ENCODE measurements at regions not wholly inside any gene's neighbourhood (a gene's known extent, or its start where the extent isn't known, plus 50 kb on each side); places are given as distances from the start of the nearest gene placed in this dataset.

GRCh38 chrX:857376-857775 is 226.8 kb downstream of the SHOX start:
- no peaks in the 10 kb centered on the region for H3K4me1 ChIP-seq (ENCODE audit: insufficient read depth, low read length, poor library complexity, severe bottlenecking)
- no peaks in the 10 kb centered on the region for H4K20me1 ChIP-seq (ENCODE audit: insufficient read depth, low read length, poor library complexity, severe bottlenecking)
- no peak overlapping the region for H3K4me3 ChIP-seq (ENCODE audit: low read length, poor library complexity, severe bottlenecking)
- no peaks in the 10 kb centered on the region for H3K9me2 ChIP-seq (replicated peaks; ENCODE audit: low read depth, low read length)
- no peaks in the 10 kb centered on the region for H3F3A ChIP-seq (ENCODE audit: low read depth)
- no peaks in the 10 kb centered on the region for H3K79me2 ChIP-seq (ENCODE audit: insufficient read depth, low read length)
- no peaks in the 10 kb centered on the region for H3K9me3 ChIP-seq (ENCODE audit: insufficient read depth, low read depth, low read length)
- H3K9ac ChIP-seq (ENCODE audit: low read depth, low read length, poor library complexity, severe bottlenecking) = no peak overlapping the region
- TF ChIP-seq, protein P1, sequence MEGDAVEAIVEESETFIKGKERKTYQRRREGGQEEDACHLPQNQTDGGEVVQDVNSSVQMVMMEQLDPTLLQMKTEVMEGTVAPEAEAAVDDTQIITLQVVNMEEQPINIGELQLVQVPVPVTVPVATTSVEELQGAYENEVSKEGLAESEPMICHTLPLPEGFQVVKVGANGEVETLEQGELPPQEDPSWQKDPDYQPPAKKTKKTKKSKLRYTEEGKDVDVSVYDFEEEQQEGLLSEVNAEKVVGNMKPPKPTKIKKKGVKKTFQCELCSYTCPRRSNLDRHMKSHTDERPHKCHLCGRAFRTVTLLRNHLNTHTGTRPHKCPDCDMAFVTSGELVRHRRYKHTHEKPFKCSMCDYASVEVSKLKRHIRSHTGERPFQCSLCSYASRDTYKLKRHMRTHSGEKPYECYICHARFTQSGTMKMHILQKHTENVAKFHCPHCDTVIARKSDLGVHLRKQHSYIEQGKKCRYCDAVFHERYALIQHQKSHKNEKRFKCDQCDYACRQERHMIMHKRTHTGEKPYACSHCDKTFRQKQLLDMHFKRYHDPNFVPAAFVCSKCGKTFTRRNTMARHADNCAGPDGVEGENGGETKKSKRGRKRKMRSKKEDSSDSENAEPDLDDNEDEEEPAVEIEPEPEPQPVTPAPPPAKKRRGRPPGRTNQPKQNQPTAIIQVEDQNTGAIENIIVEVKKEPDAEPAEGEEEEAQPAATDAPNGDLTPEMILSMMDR (conservative IDR thresholded peaks at IDR 0.05; ENCODE audit: low read length) = no peak
- no peak for TF ChIP-seq EZH2phosphoT487 (IDR thresholded peaks at IDR 0.05; ENCODE audit: borderline replicate concordance)
- H2AFZ ChIP-seq (ENCODE audit: low read length) = no peak overlapping the region
- no peaks in the 10 kb centered on the region for H3K36me3 ChIP-seq (ENCODE audit: insufficient read depth, low read length)
- H3K27me3 ChIP-seq (ENCODE audit: insufficient read depth, low read length, poor library complexity, severe bottlenecking) = no peaks in the 10 kb centered on the region
- no peak overlapping the region for H3K4me2 ChIP-seq (ENCODE audit: low read depth, low read length, poor library complexity, severe bottlenecking)

DNA sequence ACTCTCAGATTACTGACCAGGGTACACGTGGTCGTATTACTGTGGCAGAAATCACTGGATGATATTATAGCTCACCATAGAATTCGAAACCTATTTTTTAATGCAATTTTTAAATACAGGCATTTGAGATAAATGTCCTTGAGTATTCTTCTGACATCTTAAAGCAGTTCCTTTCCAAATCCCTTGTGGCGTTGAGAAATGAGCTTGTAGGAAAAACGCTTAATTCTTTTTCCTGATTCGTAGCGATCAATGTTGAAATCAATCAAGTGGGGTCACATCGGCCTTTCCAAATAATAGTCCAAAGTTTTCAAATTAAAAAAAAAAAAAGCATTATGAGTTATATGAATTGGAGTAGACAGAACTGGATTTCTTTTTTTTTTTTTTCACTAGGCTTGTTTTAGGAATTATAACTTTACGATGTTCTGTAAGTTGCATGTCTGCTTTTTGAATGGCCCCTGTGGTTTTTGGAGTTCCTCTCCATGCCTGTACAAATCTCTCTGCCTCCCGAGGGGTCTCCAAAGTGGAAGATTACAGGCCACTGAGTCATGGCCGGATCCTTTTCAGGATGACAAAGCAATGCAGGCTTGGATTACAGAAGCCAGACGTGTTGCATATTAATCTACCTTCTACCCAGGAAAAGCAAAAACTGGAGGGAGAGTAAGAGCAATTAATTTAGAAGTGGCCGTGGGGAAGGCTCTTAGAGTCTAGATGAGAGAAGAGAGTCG is 226.1 kb downstream of the SHOX start:
- Histone ChIP-seq H3K4me3 (ENCODE audit: low read length, poor library complexity, severe bottlenecking) (no peak overlapping the region), H3K4me1 (ENCODE audit: insufficient read depth, low read length, poor library complexity, severe bottlenecking) (no peaks in the 10 kb centered on the region), H2AFZ (ENCODE audit: low read length) (no peak overlapping the region), H3K79me2 (ENCODE audit: insufficient read depth, low read length) (no peaks in the 10 kb centered on the region), H3K9ac (ENCODE audit: low read depth, low read length, poor library complexity, severe bottlenecking) (no peak overlapping the region), H3K36me3 (ENCODE audit: insufficient read depth, low read length) (no peaks in the 10 kb centered on the region), H3K4me2 (ENCODE audit: low read depth, low read length, poor library complexity, severe bottlenecking) (no peak overlapping the region), H4K20me1 (ENCODE audit: insufficient read depth, low read length, poor library complexity, severe bottlenecking) (no peaks in the 10 kb centered on the region), H3F3A (ENCODE audit: low read depth) (no peaks in the 10 kb centered on the region), H3K9me2 (replicated peaks; ENCODE audit: low read depth, low read length) (no peaks in the 10 kb centered on the region), H3K9me3 (ENCODE audit: insufficient read depth, low read depth, low read length) (no peaks in the 10 kb centered on the region), H3K27me3 (ENCODE audit: insufficient read depth, low read length, poor library complexity, severe bottlenecking) (no peaks in the 10 kb centered on the region)
- no peak for TF ChIP-seq EZH2phosphoT487 (IDR thresholded peaks at IDR 0.05; ENCODE audit: borderline replicate concordance)
- TF ChIP-seq, protein P1 (conservative IDR thresholded peaks at IDR 0.05; ENCODE audit: low read length) = no peak

- Histone ChIP-seq H3K4me3 (ENCODE audit: low read length, poor library complexity, severe bottlenecking) (no peak overlapping the region), H3K79me2 (ENCODE audit: insufficient read depth, low read length) (no peaks in the 10 kb centered on the region), H2AFZ (ENCODE audit: low read length) (no peak overlapping the region), H3K9me2 (replicated peaks; ENCODE audit: low read depth, low read length) (no peaks in the 10 kb centered on the region), H3K36me3 (ENCODE audit: insufficient read depth, low read length) (no peaks in the 10 kb centered on the region), H3K9ac (ENCODE audit: low read depth, low read length, poor library complexity, severe bottlenecking) (no peak overlapping the region), H3K27me3 (ENCODE audit: insufficient read depth, low read length, poor library complexity, severe bottlenecking) (no peaks in the 10 kb centered on the region), H3F3A (ENCODE audit: low read depth) (no peaks in the 10 kb centered on the region), H3K9me3 (ENCODE audit: insufficient read depth, low read depth, low read length) (no peaks in the 10 kb centered on the region), H3K4me2 (ENCODE audit: low read depth, low read length, poor library complexity, severe bottlenecking) (no peak overlapping the region), H4K20me1 (ENCODE audit: insufficient read depth, low read length, poor library complexity, severe bottlenecking) (no peaks in the 10 kb centered on the region), H3K4me1 (ENCODE audit: insufficient read depth, low read length, poor library complexity, severe bottlenecking) (peaks cover 3% of the 10 kb centered on the region)
- TF ChIP-seq, protein P1 (conservative IDR thresholded peaks at IDR 0.05; ENCODE audit: low read length) = no peak
- TF ChIP-seq EZH2phosphoT487 (IDR thresholded peaks at IDR 0.05; ENCODE audit: borderline replicate concordance) = no peak
Observed at GRCh38 chrX:853304-853703, 222.7 kb downstream of the SHOX start.

Measured in Loucy (cell line).